ENCODE measurements at regions not wholly inside any gene's neighbourhood (a gene's known extent, or its start where the extent isn't known, plus 50 kb on each side); places are given as distances from the start of the nearest gene placed in this dataset.
"Not testable (repeated sequence)": the region's sequence is repeated elsewhere in the genome, so short reads cannot be mapped to it uniquely, and the experiment has no call there.

DNA sequence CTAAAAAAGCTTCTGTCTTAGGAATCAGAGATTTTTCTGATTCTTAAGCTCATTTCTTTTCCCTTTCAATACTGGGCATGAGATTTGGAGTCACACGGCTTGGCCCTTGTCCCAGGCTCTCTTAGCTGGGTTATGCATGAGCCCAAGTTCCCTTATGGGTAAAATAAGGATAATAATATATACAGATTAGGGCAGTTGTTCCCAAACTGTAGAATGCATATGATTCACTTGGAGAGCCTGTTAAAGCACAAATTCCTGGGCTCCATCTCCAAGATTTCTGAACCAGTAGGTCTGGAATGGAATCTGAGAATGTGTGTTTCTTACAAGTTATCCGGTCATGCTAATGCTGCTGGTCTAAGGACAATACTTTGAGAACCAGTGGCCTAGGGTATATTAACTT, 154.0 kb downstream of the REEP3 start:
- no peak for DNase-seq

DNA sequence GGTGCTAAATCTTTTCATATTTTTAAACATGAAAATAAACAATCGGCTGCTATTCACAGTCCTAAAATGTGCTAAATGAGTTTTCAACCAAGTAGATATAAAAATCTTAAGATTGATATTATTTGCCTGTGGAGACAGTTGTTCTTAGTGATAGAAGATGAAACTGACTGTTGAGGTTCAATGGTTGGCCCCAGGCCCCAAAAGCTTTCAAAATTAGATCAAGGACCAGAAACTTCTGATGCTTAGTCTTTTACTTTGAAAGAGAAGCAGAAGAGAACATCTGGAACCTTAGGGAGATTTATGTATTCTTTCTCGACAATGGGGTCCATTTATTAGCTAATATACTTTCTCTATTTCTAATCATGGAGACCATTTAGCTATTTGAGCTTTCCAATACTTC, 155.8 kb downstream of the REEP3 start:
- no peak for DNase-seq

DNA sequence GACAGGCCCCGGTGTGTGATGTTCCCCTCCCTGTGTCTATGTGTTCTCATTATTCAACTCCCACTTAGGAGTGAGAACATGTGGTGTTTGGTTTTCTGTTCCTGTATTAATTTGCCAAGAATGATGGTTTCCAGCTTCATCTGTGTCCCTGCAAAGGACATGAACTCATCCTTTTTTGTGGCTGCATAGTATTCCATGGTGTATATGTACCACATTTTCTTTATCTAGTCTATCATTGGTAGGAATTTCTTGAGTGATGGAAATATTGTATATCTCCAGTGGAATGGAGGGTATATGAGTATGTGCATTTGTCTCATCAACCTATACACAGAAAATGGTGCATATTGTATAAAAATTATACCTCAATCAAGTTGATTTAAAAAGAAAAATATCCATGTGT, 159.3 kb downstream of the REEP3 start:
- DNase-seq = not testable (repeated sequence)

DNA sequence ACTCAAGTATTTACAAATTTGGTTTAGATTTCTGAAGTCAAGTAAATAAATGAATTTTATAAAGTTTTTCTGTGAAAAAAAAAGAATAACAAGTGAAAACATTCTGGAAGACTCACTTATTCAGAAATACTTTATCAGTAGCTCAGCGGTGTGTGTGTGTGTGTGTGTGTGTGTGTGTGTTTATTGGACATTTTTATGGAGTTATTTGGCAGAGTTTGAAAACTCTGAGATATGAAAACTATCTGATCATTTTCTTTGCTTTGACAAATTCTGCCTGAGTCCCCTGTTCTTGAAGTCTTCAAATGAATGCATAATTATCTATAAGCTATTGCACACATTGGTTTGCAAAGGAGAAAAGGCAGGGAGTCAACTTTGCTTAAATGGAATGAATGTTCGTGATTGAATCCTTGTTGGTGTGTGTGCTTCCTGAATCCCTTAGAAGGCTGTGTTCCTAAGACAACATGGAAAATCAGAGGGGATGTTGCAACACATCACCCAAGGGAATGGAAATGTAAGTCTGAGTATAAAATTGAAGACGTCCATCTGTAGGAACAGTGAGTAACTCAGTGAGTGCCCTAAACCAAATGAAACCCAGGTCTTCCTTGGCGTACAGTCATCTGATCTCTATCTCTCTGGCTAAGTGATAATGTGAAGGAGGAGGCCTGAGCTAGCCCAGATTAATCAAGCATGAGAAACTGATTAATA, 160.9 kb downstream of the REEP3 start:
- no peak for DNase-seq

DNA sequence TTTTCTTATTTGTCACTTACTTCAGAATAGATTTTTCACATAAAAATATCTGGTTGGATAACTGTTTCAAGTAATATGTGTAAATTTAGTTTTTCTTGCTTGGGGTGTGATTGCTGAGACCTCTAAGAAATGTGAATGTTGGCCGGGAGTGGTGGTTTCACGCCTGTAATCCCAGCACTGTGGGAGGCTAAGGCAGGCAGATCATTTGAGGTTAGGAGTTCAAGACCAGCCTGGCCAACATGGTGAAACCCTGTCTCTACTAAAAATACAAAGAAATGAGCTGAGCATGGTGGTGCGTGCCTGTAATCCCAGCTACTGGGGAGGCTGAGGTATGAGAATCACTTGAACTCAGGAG, 161.5 kb downstream of the REEP3 start:
- not testable (repeated sequence) for DNase-seq

DNA sequence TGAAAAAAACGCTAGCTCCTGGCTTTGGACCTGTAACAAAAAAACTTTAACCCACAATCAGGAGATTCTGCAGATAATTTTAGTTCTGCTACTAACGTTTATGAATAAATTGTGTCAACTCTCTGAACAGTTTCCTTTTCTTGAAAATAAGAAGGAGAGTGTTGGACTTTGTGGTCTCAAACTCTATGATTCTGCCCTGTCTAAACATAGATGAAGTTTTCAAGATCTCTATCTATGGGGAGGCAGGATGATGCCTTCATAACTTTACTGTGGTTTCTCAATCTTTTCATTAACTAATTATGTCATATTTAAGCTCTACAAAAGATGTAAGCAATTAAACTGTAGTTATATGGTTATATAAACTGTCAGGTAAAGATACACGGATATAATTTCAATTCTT, 162.0 kb downstream of the REEP3 start:
- DNase-seq = no peak

DNA sequence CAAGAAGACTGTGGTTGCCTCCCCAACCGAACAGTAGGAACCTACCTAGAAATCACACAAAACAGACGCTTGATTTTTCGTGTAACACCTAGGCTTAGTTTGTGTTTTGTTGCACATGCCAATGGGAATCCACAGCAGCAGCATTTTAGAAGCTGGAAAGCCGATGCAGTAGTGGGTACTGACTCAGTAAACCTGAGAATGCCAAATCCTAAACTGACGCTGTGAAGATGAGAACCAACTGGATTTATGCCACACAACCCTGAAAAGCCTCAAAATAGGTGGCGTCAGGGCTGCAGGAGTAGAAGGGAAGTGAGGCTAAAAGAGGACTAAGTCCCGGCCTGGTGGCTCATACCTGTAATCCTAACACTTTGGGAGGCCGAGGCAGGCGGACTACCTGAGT, 162.5 kb downstream of the REEP3 start:
- DNase-seq = no peak

DNA sequence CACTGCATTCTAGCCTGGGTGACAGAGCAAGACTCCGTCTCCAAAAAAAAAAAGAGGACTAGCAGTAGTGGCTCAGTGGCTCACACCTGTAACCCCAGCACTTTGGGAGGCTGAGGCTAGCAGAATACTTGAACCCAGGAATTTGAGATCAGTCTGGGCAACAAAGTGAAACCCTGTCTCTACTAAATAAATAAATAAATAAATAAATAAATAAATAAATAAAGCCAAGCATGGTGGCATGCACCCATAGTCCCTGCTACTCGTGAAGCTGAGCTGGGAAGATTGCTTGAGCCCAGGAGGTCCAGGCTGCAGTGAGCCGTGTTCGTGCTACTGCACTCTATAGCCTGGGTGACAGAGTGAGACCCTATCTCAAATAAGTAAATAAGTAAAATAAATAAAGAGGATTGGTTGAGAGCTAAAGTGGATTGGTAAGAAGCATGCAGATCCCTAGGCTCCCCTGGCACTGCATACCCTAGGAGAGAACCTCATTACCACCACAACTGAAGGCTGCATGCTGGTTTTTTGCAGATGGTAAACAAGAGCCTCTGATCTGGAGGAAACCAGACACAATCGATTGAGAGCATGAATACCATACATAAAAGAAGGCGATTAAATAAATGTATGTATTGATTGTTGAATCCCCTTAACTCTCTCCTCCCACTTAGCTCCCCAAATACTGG, 163.2 kb downstream of the REEP3 start:
- no peak for DNase-seq

DNA sequence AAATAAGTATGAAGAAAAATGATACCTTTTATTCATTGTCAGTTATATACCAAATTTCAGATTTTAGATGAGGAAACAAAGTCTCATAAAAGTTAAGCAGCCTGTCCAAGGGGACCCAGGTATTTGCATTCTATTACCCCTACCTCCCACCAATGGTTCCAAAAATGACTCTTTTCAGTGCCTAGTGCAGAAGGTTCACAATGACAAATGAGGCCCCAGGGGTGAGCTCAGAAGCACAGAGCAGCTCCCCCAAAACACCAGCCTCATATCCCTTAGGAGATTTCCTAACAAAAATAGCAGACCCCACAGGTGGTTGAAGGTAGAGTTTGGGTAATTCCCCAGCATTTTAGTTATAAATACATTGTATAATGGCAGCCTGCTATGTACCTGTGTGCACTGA, 168.6 kb downstream of the REEP3 start:
- DNase-seq = no peak

DNA sequence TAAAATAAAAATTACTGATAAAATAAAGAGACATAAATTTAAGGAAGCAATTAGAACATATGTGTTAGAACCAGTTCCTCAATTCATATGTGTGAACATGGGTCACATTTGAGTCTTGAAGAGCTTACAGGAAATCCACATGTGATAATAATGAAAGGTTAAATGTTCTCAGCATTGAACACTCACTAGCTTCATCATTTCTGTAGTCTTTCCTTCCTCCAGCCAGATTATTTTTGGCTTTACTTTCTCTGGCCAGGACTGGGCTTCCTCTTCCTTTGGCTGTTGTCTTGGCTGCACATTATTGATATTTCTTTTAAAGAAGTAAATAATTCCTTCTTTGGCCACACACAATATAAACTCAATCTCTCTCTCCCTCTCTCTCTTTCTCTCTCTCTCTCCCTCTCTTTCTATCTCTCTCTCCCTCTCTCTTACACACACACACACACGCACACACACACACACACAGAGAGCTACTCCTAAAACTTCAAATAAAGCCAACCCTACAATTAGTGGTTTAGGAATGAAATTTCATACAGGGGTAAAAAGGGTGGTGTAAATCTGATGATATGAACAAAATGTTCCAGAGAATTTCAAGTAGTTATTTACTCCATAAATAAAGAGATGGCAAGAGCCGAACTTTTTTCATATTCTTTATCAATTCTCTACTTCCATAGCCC, 171.2 kb downstream of the REEP3 start:
- no peak for DNase-seq

DNA sequence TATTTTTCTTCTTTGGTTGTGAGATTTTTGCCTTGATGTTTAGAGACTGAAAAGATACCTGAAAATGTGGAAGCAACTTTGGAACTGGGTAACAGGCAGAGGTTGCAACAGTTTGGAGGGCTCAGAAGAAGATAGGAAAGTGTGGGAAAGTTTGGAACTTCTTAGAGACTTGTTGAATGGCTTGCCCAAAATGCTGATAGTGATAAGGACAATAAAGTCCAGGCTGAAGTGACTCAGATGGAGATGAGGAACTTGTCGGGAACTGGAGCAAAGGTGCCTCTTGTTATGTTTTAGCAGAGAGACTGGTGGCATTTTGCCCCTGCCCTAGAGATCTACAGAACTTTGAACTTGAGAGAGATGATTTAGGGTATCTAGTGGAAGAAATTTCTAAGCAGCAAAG, 171.8 kb downstream of the REEP3 start:
- not testable (repeated sequence) for DNase-seq

DNA sequence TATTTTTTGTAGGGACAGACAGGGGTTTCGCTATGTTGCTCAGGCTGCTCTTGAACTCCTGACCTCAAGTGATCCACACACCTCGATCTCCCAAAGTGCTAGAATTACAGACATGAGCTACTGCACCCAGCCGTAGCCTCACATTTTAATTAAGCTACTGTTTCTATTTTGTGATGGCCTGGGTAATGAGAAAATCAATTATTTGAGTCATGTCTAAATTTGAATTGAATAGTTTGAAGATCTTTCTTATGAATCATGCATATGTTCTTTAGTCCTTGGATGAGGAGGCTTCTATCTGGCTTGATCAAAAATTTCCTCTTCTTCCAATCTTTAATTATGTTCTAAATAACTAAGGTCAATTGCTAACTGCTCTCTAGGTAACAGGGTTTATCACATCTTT, 175.0 kb downstream of the REEP3 start:
- no peak for DNase-seq

DNA sequence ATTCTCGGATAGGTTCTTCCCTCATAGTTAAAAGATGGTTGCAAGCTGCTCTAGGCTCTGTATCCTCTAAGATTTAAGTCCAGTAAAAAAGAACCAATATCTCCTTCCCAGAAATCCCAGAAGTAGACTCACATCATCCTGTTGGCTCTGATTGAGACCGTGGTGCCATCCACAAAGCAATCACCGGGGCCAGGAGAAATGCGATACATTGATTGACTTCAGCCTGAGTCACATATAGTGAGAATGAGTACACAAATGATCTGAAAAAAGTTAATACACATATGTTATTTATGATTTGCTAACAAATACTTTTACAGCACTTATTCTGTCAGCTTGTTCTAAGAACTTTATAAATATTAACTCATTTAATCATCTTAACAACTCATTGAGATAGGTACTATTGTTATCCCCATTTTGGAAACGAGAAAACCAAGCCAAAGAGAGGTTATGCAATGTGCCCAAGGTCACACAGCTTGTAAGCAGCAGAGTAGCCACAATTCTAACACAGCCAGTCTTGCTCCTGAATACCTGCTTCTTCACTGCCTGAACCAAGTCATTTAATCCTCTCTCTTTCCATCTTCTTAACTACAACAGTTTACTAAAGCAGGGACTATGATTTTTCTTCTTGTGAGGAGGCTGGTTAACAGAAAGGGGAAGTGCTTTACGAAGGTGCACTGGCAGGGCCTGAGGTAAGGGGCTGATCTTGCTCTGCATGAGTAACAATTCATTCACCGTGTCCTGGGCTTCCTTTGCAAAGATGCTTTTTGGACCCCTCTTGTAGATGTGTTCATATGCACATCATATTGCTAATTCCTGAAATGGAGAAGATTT, 177.0 kb downstream of the REEP3 start:
- no peak for DNase-seq

DNA sequence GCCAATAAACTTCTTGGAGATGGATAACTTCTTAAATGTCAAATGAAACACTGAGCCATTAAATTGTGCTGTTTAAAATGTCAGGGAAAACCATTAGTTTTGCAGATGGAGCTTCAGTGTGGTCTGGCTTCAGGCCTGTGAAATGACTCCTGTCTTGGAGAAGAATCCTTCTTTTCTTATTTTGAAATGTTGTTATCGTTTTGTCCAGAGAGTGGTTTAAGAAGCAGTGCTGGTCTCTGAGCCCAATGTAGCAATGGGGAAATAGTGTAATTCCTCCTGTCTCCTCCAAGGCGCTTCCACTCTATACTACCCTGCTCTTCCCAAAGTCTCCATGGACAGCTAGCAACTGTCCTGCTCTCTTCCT, 177.6 kb downstream of the REEP3 start:
- DNase-seq = no peak

DNA sequence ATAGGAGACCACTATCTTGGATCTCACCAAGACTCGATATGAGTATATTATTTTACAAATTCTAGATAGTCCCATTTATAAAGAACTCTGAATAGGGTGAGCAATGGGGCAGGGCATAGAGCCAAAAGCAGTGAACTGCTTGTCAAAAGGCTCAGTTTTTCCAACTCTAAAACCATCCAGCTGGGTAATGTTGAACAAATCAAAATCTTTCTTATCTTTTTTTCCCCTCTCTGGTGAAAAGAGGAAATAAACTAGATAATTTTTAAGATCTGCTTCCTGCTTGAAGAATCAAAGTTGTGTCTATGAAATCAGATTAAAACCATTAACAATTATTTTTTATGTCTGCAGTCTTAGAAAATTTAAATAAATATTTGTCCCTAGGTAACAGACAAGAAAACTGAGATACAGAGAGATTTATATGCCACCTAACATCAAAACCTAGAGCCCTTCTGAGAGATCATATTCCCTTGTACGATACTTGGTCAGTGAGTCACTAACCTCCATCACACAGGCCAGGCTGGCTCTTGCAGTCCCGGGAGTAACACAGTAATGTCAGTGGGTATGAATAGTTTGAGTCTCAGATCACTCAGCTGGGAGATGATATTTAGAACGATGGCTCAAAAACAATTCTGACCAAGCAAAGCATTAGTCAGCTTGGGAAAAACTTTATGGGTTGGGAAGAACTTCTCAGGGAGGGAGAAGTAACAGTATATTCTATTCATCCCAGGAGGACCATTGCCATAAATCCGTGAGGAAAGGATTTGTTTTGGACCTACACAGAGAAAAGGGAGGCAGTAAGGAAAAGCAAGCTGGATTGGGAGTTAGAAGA, 178.8 kb downstream of the REEP3 start:
- no peak for DNase-seq

DNA sequence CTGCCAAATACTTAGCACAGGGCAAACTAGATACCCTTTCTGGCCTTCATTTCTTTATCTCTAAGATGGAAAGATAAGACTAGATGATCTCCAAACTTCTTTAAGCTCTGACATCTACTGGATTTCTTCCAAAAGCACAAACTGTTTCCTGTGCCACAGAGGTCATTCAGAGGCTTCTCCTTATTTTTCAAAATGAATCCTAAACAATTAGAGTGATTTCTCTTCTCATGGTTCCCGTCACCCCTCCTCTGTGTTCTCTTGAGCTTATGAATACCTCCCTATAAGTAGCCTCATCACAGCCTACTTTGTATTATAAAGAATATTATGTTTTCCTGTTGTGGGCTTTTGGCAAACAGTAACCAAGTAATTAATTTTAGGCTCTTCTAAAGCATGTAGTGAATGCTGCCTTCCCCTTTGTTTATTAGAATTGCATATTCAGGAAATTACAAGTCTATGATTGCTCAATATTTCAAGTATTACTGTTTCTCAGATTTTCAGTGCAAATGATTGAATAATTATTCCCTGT, 179.5 kb downstream of the REEP3 start:
- no peak for DNase-seq

DNA sequence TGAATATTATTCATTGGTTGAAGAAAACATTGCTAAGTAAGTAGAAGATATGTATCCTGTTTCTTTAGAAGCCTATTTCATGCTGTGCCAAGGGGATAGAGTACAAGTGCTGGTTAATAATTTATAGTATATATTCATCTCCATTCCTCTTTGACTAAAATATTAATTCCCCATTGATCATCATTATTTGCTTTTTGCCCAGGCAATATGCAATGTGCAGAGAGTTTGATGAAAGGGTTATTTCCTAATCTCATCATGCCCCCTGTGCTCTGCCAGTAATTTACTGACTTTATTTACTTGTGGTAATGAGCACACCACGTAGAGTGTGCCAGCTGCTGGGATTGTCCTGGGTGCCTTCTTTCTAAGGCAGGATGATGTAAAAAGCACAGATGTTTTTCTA, 180.9 kb downstream of the REEP3 start:
- DNase-seq = peak; percentile 58

DNA sequence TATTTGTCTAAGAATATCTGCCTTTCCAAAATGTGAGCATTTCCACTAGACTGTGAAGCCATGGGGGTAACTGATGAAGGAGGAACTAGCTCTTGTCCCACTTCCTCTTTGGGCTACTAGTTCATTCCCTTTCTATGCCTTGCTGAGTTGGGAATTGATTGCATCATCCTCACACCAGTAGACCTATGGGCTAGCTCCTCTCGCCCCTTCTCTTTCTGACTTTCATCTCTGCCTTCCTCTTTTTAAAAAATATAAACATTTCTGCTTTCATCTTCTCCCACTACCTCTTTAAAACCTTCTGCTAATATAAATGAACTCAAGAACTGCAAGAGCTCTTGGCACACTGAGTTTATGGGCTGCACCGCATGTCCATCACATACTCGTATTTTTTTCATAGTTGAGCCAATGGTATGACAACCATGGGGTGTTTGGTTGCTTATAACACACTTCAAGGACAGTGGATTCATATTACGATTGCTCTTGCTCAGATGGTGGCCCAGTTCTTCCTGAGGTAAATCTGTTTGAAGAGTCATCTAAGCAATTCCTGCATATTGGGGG, 182.0 kb downstream of the REEP3 start:
- DNase-seq = no peak

DNA sequence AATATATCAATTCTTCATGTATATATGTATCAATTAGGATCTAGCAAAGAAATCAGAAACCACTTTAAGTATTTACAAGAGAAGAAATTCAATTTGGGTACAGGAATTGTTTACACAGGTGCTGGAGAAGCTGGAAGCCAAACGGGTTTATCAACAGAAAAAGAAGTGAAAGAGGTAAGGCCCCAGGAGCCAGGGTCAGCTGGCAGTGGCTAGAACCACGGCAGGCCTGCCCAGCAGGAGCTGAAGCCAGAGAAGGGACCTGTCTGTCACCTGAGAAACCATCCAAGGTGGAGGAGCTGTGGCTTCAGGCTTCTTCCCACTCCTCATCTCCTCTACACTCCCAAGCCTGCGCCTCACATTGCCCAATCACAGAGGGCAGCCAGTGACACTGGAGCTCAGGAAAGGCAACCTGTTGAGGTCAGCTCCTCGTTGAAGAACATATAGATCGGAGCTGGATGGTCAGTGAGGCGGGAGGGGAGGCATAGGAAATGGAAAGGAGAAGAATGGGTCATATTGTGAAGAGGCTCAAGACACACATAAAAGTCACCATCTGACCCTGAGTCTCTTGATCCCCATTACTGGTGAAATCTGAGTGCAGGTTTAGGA, 182.6 kb downstream of the REEP3 start:
- peak; percentile 34 for DNase-seq

DNA sequence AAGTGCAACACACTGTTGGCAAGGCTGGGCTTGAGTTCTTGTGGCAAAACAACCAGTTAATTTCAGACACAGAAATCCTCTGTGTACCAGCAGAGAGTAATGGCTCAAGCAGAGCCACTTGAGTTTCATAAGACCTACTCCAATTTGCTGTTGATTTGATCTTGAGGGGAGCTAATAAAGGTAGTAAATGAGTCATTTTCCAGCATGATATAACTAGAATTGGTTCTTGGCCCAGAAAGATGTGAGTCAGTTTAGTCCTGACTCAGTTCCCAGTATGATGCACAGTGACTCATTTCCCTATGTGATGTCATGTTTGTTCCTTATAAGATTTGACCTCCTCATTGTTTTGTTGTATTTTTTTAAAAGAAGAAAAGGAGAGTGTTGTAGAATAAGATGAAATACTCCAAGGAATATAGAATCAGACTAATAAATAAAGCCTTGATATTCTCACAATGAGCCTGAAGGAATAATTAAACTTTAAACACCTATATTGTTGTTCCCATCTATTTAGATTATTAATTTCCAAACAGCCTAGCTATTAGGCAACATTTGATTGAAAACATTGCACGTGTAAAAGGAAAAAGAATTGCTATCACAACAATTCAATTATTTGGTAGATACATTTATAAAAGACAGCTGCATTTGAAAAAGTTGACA, 186.2 kb downstream of the REEP3 start:
- DNase-seq = no peak

DNA sequence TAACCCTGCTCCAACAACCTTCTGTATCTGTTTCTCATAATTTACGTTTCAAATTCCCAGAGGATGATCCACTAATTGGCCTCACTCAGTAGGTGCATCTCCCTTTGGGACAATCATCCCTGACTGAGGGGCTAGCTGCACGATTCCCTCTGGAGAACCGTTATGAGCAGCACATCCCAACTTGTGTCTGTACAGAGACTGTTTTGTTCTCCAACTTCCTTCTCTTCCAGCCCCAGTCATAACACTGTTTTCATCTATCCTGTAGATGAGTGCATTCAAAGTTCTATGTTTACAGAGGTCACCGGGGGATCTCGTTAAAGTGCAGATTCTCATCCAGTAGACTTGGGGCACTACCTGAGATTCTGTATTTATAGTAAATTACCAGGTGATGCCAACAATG, 187.2 kb downstream of the REEP3 start:
- DNase-seq = no peak
